ENCODE measurements at regions not wholly inside any gene's neighbourhood (a gene's known extent, or its start where the extent isn't known, plus 50 kb on each side); places are given as distances from the start of the nearest gene placed in this dataset.
"Not testable (repeated sequence)": the region's sequence is repeated elsewhere in the genome, so short reads cannot be mapped to it uniquely, and the experiment has no call there.

GRCh38 chr6:164049517-164049988, 635.0 kb downstream of the QKI start:
- Histone ChIP-seq H3K36me3 (no peaks in the 10 kb centered on the region), H3K4me3 (no peak overlapping the region), H3K27ac (no peak overlapping the region), H3K9me3 (no peaks in the 10 kb centered on the region), H3K27me3 (no peaks in the 10 kb centered on the region), H3K4me1 (no peaks in the 10 kb centered on the region)
- TF ChIP-seq CTCF (IDR thresholded peaks at IDR 0.05), result no peak
- DNase-seq (no peak), ATAC-seq (no peak)
- intact Hi-C loops (cut with DNase I), result no loop called here

GRCh38 chr6:164048840-164049516, 634.5 kb downstream of the QKI start:
- Histone ChIP-seq H3K27ac (no peak overlapping the region), H3K9me3 (no peaks in the 10 kb centered on the region), H3K27me3 (no peaks in the 10 kb centered on the region), H3K36me3 (no peaks in the 10 kb centered on the region), H3K4me3 (no peak overlapping the region), H3K4me1 (no peaks in the 10 kb centered on the region)
- no peak for ATAC-seq
- no peak for DNase-seq
- no peak for TF ChIP-seq CTCF (IDR thresholded peaks at IDR 0.05)
- intact Hi-C loops (cut with DNase I), result no loop called here

- ATAC-seq, result no peak
- no peak overlapping the region for H3K27ac ChIP-seq
- H3K9me3 ChIP-seq, result no peaks in the 10 kb centered on the region
- H3K36me3 ChIP-seq, result no peaks in the 10 kb centered on the region
- TF ChIP-seq CTCF (IDR thresholded peaks at IDR 0.05), result no peak
- no peak for DNase-seq
- no peaks in the 10 kb centered on the region for H3K4me1 ChIP-seq
- H3K4me3 ChIP-seq, result no peak overlapping the region
- no peaks in the 10 kb centered on the region for H3K27me3 ChIP-seq
- intact Hi-C loops (cut with DNase I), result no loop called here
These were observed 630.6 kb downstream of the QKI start for GRCh38 chr6:164045082-164045481.

GRCh38 chr6:164043656-164044055, 629.1 kb downstream of the QKI start:
- ATAC-seq; H3K4me3 ChIP-seq; H3K27me3 ChIP-seq; intact Hi-C loops (cut with DNase I); H3K27ac ChIP-seq; H3K4me1 ChIP-seq; DNase-seq; H3K36me3 ChIP-seq; H3K9me3 ChIP-seq: not testable (repeated sequence)

GRCh38 chr6:164042212-164042611, 627.7 kb downstream of the QKI start:
- no peak for DNase-seq

GRCh38 chr6:164040994-164041393, 626.5 kb downstream of the QKI start:
- TF ChIP-seq CTCF (IDR thresholded peaks at IDR 0.05), result no peak
- H3K9me3 ChIP-seq, result no peaks in the 10 kb centered on the region
- intact Hi-C loops (cut with DNase I), result no loop called here

More at GRCh38 chr6:164042212-164042611, 627.7 kb downstream of the QKI start:
- TF ChIP-seq CTCF (IDR thresholded peaks at IDR 0.05), result no peak
- no peak for ATAC-seq
- Histone ChIP-seq H3K36me3 (no peaks in the 10 kb centered on the region), H3K27me3 (no peaks in the 10 kb centered on the region), H3K27ac (no peak overlapping the region), H3K4me3 (no peak overlapping the region), H3K4me1 (no peaks in the 10 kb centered on the region), H3K9me3 (no peaks in the 10 kb centered on the region)
- intact Hi-C loops (cut with DNase I), result no loop called here

More at GRCh38 chr6:164040994-164041393, 626.5 kb downstream of the QKI start:
- H3K27me3 ChIP-seq, result no peaks in the 10 kb centered on the region
- no peak overlapping the region for H3K4me3 ChIP-seq
- no peak for DNase-seq
- no peaks in the 10 kb centered on the region for H3K36me3 ChIP-seq
- no peak overlapping the region for H3K27ac ChIP-seq
- no peak for ATAC-seq
- H3K4me1 ChIP-seq, result no peaks in the 10 kb centered on the region
